ENCODE measurements at regions not wholly inside any gene's neighbourhood (a gene's known extent, or its start where the extent isn't known, plus 50 kb on each side); places are given as distances from the start of the nearest gene placed in this dataset.
A peak's percentile ranks its signal among the peaks of the same experiment; 100 is the strongest.

DNA sequence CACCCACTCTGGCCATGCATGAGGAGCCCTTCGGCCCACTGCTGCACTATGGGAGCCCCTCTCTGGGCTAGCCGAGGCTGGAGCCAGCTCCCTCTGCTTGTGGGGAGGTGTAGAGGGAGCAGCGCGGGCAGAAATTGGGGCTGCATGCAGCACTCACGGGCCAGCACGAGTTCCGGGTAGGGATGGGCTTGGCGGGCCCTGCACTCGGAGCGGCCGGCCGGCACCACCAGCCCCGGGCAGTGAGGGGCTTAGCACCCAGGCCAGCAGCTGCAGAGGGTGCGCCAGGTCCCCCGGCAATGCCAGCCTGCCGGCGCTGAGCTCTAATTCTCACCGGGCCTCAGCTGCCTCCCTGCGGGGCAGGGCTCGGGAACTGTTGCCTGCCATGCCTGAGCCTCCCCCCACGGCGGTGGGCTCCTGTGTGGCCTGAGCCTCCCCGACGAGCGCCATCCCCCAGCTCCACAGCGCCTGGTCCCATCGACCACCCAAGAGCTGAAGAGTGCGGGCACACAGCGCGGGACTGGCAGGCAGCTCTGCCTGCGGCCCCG, 209.0 kb downstream of the LTN1 start:
- Histone ChIP-seq H3K36me3 (replicated peaks in 1 of 2; ENCODE audit: control insufficient read depth in 1 of 2, insufficient read depth in 2 of 2, low read length in 2 of 2) (no peaks in the 10 kb centered on the region), H3K4me2 (replicated peaks; ENCODE audit: extremely low read depth, low read length, poor library complexity, severe bottlenecking) (no peak overlapping the region), H3K9me3 (replicated peaks in 1 of 2; ENCODE audit: control insufficient read depth in 1 of 2, insufficient read depth in 1 of 2, low read length in 2 of 2) (peaks cover 0 to 13% of the 10 kb centered on the region in 2 donors), H3K27me3 (ENCODE audit: control insufficient read depth in 2 of 2, insufficient read depth in 2 of 2, low read length in 2 of 2) (no peaks in the 10 kb centered on the region), H3K9ac (ENCODE audit: insufficient read depth, low read length, poor library complexity, severe bottlenecking) (no peak overlapping the region), H2AFZ (ENCODE audit: insufficient read depth, low read depth, low read length, poor library complexity, severe bottlenecking) (no peak overlapping the region), H3K4me3 (replicated peaks in 1 of 3; ENCODE audit: low read depth in 2 of 3, low read length in 3 of 3) (no peak overlapping the region), H3K4me1 (ENCODE audit: control insufficient read depth in 1 of 2, insufficient read depth in 2 of 2, low read length in 2 of 2) (no peaks in the 10 kb centered on the region), H3K27ac (ENCODE audit: low read depth in 1 of 2, low read length in 2 of 2) (no peak overlapping the region), H4K20me1 (ENCODE audit: insufficient read depth, low read length) (no peaks in the 10 kb centered on the region), H3K79me2 (ENCODE audit: insufficient read depth, low read length) (no peaks in the 10 kb centered on the region)
- intact Hi-C loops (cut with micrococcal nuclease): no loop called here
- H3K27ac Mint-ChIP-seq: no peak overlapping the region
- H3K4me1 Mint-ChIP-seq: no peaks in the 10 kb centered on the region
- H3K9me3 Mint-ChIP-seq: peaks cover 6 to 23% (median 11%) of the 10 kb centered on the region in 7 donors
- H3K4me3 Mint-ChIP-seq: no peak overlapping the region
- WGBS (ENCODE audit: insufficient coverage): 97% methylated on average over 28 of the region's 32 CpGs
- DNase-seq: no peak
- TF ChIP-seq, protein P1, sequence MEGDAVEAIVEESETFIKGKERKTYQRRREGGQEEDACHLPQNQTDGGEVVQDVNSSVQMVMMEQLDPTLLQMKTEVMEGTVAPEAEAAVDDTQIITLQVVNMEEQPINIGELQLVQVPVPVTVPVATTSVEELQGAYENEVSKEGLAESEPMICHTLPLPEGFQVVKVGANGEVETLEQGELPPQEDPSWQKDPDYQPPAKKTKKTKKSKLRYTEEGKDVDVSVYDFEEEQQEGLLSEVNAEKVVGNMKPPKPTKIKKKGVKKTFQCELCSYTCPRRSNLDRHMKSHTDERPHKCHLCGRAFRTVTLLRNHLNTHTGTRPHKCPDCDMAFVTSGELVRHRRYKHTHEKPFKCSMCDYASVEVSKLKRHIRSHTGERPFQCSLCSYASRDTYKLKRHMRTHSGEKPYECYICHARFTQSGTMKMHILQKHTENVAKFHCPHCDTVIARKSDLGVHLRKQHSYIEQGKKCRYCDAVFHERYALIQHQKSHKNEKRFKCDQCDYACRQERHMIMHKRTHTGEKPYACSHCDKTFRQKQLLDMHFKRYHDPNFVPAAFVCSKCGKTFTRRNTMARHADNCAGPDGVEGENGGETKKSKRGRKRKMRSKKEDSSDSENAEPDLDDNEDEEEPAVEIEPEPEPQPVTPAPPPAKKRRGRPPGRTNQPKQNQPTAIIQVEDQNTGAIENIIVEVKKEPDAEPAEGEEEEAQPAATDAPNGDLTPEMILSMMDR (IDR thresholded peaks at IDR 0.05): no peak
- H3K27me3 Mint-ChIP-seq (ENCODE audit: low read depth in 3 of 3): no peaks in the 10 kb centered on the region
- no peaks in the 10 kb centered on the region for H3K36me3 Mint-ChIP-seq

DNA sequence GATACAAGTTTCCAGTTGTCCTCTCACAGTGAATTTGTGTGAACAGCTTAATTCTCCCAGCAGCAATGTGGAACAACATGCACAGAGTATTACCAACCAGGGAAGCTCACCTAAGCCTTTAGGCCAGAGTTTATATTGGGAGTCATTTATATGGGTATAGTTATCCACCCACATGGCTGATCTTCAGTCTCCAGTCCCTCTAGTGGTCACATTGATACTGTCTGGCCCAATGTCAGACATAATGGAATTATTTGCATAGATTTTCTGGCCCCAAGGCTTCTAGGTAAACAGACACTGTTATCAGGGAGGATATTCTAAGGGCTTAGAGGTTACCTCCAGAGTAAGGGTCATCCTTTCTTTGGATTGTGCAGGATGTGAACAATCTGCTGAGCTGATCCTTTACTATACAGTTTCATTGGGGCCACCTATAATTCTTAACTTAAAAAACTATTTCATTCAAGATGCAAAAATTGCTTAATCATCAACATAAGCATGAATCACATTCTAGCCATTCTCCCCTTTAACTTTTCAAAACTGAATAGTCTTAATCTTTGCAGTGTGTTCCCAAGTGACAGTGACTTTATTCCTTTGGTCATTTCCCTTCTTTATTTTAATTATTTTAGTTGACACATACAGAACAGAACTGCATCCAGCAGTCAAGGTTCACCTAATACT, 210.9 kb downstream of the LTN1 start:
- TF ChIP-seq, protein P1 (IDR thresholded peaks at IDR 0.05): peak; percentile 26
- no peaks in the 10 kb centered on the region for H3K27me3 Mint-ChIP-seq (ENCODE audit: low read depth in 3 of 3)
- no peak overlapping the region for H3K4me3 Mint-ChIP-seq

More for the DNA sequence above, 210.9 kb downstream of the LTN1 start:
- Histone ChIP-seq H3K9ac (ENCODE audit: insufficient read depth, low read length, poor library complexity, severe bottlenecking) (no peak overlapping the region), H3K27ac (ENCODE audit: low read depth in 1 of 2, low read length in 2 of 2) (no peak overlapping the region), H3K4me2 (replicated peaks; ENCODE audit: extremely low read depth, low read length, poor library complexity, severe bottlenecking) (no peak overlapping the region), H4K20me1 (ENCODE audit: insufficient read depth, low read length) (no peaks in the 10 kb centered on the region), H3K9me3 (replicated peaks in 1 of 2; ENCODE audit: control insufficient read depth in 1 of 2, insufficient read depth in 1 of 2, low read length in 2 of 2) (peaks cover 0 to 13% of the 10 kb centered on the region in 2 donors), H3K36me3 (replicated peaks in 1 of 2; ENCODE audit: control insufficient read depth in 1 of 2, insufficient read depth in 2 of 2, low read length in 2 of 2) (no peaks in the 10 kb centered on the region), H3K27me3 (ENCODE audit: control insufficient read depth in 2 of 2, insufficient read depth in 2 of 2, low read length in 2 of 2) (no peaks in the 10 kb centered on the region), H3K79me2 (ENCODE audit: insufficient read depth, low read length) (no peaks in the 10 kb centered on the region), H2AFZ (ENCODE audit: insufficient read depth, low read depth, low read length, poor library complexity, severe bottlenecking) (no peak overlapping the region), H3K4me3 (replicated peaks in 1 of 3; ENCODE audit: low read depth in 2 of 3, low read length in 3 of 3) (no peak overlapping the region), H3K4me1 (ENCODE audit: control insufficient read depth in 1 of 2, insufficient read depth in 2 of 2, low read length in 2 of 2) (no peaks in the 10 kb centered on the region)
- intact Hi-C loops (cut with micrococcal nuclease): no loop called here
- H3K4me1 Mint-ChIP-seq: no peaks in the 10 kb centered on the region
- H3K27ac Mint-ChIP-seq: no peak overlapping the region
- peaks cover 6 to 23% (median 8%) of the 10 kb centered on the region in 7 donors for H3K9me3 Mint-ChIP-seq
- no peak for DNase-seq
- no peaks in the 10 kb centered on the region for H3K36me3 Mint-ChIP-seq
